PC-9 (cell line): ENCODE measurements at regions not wholly inside any gene's neighbourhood (a gene's known extent, or its start where the extent isn't known, plus 50 kb on each side); places are given as distances from the start of the nearest gene placed in this dataset.

Experiments
- BruUV-seq: library from RNA; stranded (reverse); fragments of 400-500 nt; replicated peaks from 2 replicates; lab custom pipeline; 2021; lab: Mats Ljungman, UMichigan
- CTCF ChIA-PET: fragments of 300-600 bp; sonication (Branson Sonifier 250); formaldehyde crosslinking; loops from one replicate; lab custom pipeline; 2022; ENCODE audit warnings: antibody characterized with exemption; lab: Charles Lee
- POLR2A ChIA-PET: fragments of 300-600 bp; sonication (Branson Sonifier 250); formaldehyde crosslinking; loops from one replicate; lab custom pipeline; 2022; ENCODE audit warnings: antibody characterized with exemption; ENCODE audit not compliant: unreplicated experiment; lab: Charles Lee
- DNase-seq, 2 experiments: peaks; one replicate each; pipeline versions ENCODE4 v3.0.0 to v3.0.0-alpha.2; 2015 to 2022; ENCODE audit warnings: mixed read lengths in 1 of 2
- H2AFZ ChIP-seq: fragments of 200-600 bp; sonication (generic); 2 replicates; pipeline ENCODE4 v1.8.1; 2017; ENCODE audit warnings: antibody characterized with exemption
- H3F3A ChIP-seq: fragments of 200-600 bp; sonication (generic); 2 replicates; pipeline ENCODE4 v1.8.1; 2017; ENCODE audit warnings: antibody characterized with exemption, mild to moderate bottlenecking, low read depth; ENCODE audit not compliant: insufficient read depth
- H3K27ac ChIP-seq: fragments of 200-600 bp; sonication (generic); 2 replicates; pipeline ENCODE4 v1.6.1; 2016; ENCODE audit warnings: mixed run types
- H3K27me3 ChIP-seq: fragments of 200-600 bp; sonication (generic); 2 replicates; pipeline ENCODE4 v1.6.1; 2016; ENCODE audit warnings: low read depth, mixed run types; ENCODE audit not compliant: insufficient read depth
- H3K36me3 ChIP-seq: fragments of 200-600 bp; sonication (generic); 2 replicates; pipeline ENCODE4 v1.6.1; 2016; ENCODE audit warnings: low read depth, mixed run types
- H3K4me1 ChIP-seq: fragments of 200-600 bp; sonication (generic); replicated peaks from 2 replicates; pipeline ENCODE4 v1.6.1; 2016; ENCODE audit warnings: mixed run types; ENCODE audit not compliant: insufficient read depth
- H3K4me2 ChIP-seq: fragments of 200-600 bp; sonication (generic); 2 replicates; pipeline ENCODE4 v1.6.1; 2017; ENCODE audit warnings: mixed run types
- H3K4me3 ChIP-seq: fragments of 200-600 bp; sonication (generic); 2 replicates; pipeline ENCODE4 v1.6.1; 2016; ENCODE audit warnings: mixed run types
- H3K79me2 ChIP-seq: fragments of 200-600 bp; sonication (generic); 2 replicates; pipeline ENCODE4 v1.6.1; 2017; ENCODE audit warnings: low read depth, mixed run types
- H3K9me2 ChIP-seq: fragments of 200-600 bp; sonication (generic); 2 replicates; pipeline ENCODE4 v1.8.1; 2017; ENCODE audit warnings: mild to moderate bottlenecking; ENCODE audit not compliant: insufficient read depth
- H3K9me3 ChIP-seq: fragments of 200-600 bp; sonication (generic); 2 replicates; pipeline ENCODE4 v1.8.1; 2016; ENCODE audit warnings: low read depth; ENCODE audit not compliant: insufficient read depth
- H4K20me1 ChIP-seq: fragments of 200-600 bp; sonication (generic); 2 replicates; pipeline ENCODE4 v1.8.1; 2017; ENCODE audit not compliant: insufficient read depth
- EZH2 ChIP-seq: fragments of 200-600 bp; sonication (generic); IDR thresholded peaks from 2 replicates; pipeline ENCODE4 v1.8.0; 2017; ENCODE audit warnings: antibody characterized with exemption, low read depth
- intact Hi-C: fragments of 100-400 bp; cut with micrococcal nuclease; formaldehyde crosslinking; loops from one replicate; pipeline ENCODE4 v1.10.0; 2022; ENCODE audit not compliant: unreplicated experiment
- TF ChIP-seq, protein P1 (sequence below): fragments of 200-600 bp; sonication (generic); conservative IDR thresholded peaks from 2 replicates; pipeline ENCODE4 v1.6.1; 2017; ENCODE audit warnings: mixed run types, antibody characterized with exemption, mild to moderate bottlenecking, moderate library complexity

DNA sequence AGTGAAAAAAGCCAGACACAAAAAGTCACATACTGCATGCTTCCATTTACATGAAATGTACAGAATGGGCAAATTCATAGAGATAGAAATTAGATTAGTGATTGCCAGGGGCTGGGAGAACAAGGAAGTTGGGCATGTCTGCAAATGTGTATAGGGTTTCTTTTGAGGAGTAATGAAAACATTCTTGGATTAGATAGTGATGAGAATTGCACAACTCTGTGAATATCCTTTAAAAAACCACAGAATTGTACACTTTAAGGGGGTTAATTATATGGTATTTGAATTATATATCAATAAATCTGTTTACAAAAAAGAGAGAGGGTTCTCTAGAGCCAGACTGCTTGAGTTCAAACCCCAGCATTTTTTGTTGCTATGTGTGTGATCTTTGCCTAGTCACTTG is 188.1 kb downstream of the CDC5L start:
- intact Hi-C loops, result no loop called here
- CTCF ChIA-PET, result no interaction called here
- DNase-seq, result no peak

DNA sequence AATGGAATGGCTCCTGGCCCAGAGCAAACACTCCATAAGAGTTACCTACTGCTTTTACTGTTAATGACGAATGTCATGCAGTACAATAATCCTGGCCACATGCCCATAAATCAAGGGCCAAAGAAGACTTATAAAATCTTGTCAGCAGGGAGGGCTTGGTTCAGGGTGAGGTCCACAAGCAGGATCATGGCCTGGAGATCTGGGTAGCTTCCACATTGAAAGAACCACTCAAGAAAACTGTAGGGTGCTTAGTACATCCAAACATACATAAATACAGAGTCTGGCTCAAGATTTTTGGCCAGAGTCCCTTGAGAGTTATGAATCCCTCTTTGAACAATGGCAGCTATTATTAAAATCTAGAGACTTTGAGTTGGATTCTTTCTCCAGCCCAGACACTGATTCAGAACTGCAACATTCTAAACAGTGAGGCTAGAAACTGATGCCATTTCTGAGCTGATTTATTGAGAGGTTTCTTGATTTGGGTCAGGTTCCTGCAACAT is 188.7 kb downstream of the CDC5L start:
- Histone ChIP-seq H2AFZ (no peak overlapping the region), H3K27me3 (no peaks in the 10 kb centered on the region; the same call in 1 of the 2 replicates), H3K79me2 (no peaks in the 10 kb centered on the region), H4K20me1 (no peaks in the 10 kb centered on the region), H3K9me3 (no peaks in the 10 kb centered on the region), H3K9me2 (no peaks in the 10 kb centered on the region), H3K4me3 (no peak overlapping the region), H3K4me1 (no peaks in the 10 kb centered on the region), H3K36me3 (no peaks in the 10 kb centered on the region), H3K27ac (no peak overlapping the region), H3K4me2 (no peak overlapping the region), H3F3A (no peaks in the 10 kb centered on the region)
- CTCF ChIA-PET, result no interaction called here
- no TSS peak for BruUV-seq
- DNase-seq, result no peak
- TF ChIP-seq EZH2, result no peak
- TF ChIP-seq, protein P1, sequence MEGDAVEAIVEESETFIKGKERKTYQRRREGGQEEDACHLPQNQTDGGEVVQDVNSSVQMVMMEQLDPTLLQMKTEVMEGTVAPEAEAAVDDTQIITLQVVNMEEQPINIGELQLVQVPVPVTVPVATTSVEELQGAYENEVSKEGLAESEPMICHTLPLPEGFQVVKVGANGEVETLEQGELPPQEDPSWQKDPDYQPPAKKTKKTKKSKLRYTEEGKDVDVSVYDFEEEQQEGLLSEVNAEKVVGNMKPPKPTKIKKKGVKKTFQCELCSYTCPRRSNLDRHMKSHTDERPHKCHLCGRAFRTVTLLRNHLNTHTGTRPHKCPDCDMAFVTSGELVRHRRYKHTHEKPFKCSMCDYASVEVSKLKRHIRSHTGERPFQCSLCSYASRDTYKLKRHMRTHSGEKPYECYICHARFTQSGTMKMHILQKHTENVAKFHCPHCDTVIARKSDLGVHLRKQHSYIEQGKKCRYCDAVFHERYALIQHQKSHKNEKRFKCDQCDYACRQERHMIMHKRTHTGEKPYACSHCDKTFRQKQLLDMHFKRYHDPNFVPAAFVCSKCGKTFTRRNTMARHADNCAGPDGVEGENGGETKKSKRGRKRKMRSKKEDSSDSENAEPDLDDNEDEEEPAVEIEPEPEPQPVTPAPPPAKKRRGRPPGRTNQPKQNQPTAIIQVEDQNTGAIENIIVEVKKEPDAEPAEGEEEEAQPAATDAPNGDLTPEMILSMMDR, result no peak
- POLR2A ChIA-PET, result no interaction called here
- intact Hi-C loops, result no loop called here

More for the DNA sequence above, 188.1 kb downstream of the CDC5L start:
- no peaks in the 10 kb centered on the region for H3K79me2 ChIP-seq
- no peak overlapping the region for H2AFZ ChIP-seq
- H3K27ac ChIP-seq, result no peak overlapping the region
- H3K27me3 ChIP-seq, result no peaks in the 10 kb centered on the region; the same call in 1 of the 2 replicates
- no peaks in the 10 kb centered on the region for H4K20me1 ChIP-seq
- H3K4me3 ChIP-seq, result no peak overlapping the region
- H3K36me3 ChIP-seq, result no peaks in the 10 kb centered on the region
- H3K9me3 ChIP-seq, result no peaks in the 10 kb centered on the region
- H3F3A ChIP-seq, result no peaks in the 10 kb centered on the region
- TF ChIP-seq EZH2, result no peak
- TF ChIP-seq, protein P1, result no peak
- H3K9me2 ChIP-seq, result no peaks in the 10 kb centered on the region
- POLR2A ChIA-PET, result no interaction called here
- H3K4me2 ChIP-seq, result no peak overlapping the region
- no peaks in the 10 kb centered on the region for H3K4me1 ChIP-seq
- BruUV-seq, result no TSS peak

DNA sequence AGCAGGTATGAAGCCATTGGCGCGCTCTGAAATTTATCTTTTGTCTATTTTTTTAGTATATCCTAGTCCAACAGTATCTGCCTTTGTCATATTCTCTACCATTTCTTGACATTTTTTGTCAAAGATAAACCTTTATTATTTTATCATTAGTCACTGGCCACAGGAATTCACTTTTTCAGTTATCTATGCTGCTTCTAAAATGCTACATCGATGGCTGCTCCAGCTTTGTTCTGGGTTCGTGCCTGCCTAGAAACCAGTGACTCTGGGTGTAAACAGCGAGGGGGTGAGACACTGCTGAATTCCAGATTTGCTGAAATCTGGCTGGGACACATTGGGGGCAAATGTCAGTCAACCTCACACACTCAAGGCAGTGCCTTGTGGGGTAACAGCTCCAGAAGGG is 193.4 kb downstream of the CDC5L start:
- CTCF ChIA-PET, result no interaction called here
- H3K36me3 ChIP-seq, result no peaks in the 10 kb centered on the region; the same call in 1 of the 2 replicates
- H3K9me3 ChIP-seq, result no peaks in the 10 kb centered on the region; the same call in 1 of the 2 replicates
- H3K27ac ChIP-seq, result no peak overlapping the region
- H2AFZ ChIP-seq, result no peak overlapping the region
- no peaks in the 10 kb centered on the region for H3K9me2 ChIP-seq
- no peaks in the 10 kb centered on the region; the same call in 1 of the 2 replicates for H3K27me3 ChIP-seq
- no TSS peak for BruUV-seq
- H3K4me1 ChIP-seq, result no peaks in the 10 kb centered on the region
- DNase-seq, result no peak
- no peaks in the 10 kb centered on the region for H4K20me1 ChIP-seq
- intact Hi-C loops, result no loop called here
- no peak overlapping the region for H3K4me2 ChIP-seq
- POLR2A ChIA-PET, result no interaction called here
- H3K4me3 ChIP-seq, result no peak overlapping the region
- no peaks in the 10 kb centered on the region for H3K79me2 ChIP-seq
- H3F3A ChIP-seq, result no peaks in the 10 kb centered on the region
- TF ChIP-seq, protein P1, result no peak
- no peak for TF ChIP-seq EZH2
